ENCODE measurements at regions not wholly inside any gene's neighbourhood (a gene's known extent, or its start where the extent isn't known, plus 50 kb on each side); places are given as distances from the start of the nearest gene placed in this dataset.

GRCh38 chr5:36363101-36363500, 61.4 kb upstream of the RANBP3L start:
- TF ChIP-seq EZH2 (IDR thresholded peaks at IDR 0.05; ENCODE audit: insufficient read depth, poor library complexity, severe bottlenecking) (no peak), EZH2phosphoT487 (IDR thresholded peaks at IDR 0.05; ENCODE audit: insufficient read depth, low read depth) (no peak)
